HG02981 (cell line): ENCODE measurements at regions not wholly inside any gene's neighbourhood (a gene's known extent, or its start where the extent isn't known, plus 50 kb on each side); places are given as distances from the start of the nearest gene placed in this dataset.
"Not testable (repeated sequence)": the region's sequence is repeated elsewhere in the genome, so short reads cannot be mapped to it uniquely, and the experiment has no call there.

Experiments
- ATAC-seq: cut with Tn5 transposase; IDR thresholded peaks from one replicate; pipeline ENCODE4 v1.9.1; 2021; ENCODE audit warnings: mild to moderate bottlenecking, moderate library complexity; ENCODE audit not compliant: unreplicated experiment

DNA sequence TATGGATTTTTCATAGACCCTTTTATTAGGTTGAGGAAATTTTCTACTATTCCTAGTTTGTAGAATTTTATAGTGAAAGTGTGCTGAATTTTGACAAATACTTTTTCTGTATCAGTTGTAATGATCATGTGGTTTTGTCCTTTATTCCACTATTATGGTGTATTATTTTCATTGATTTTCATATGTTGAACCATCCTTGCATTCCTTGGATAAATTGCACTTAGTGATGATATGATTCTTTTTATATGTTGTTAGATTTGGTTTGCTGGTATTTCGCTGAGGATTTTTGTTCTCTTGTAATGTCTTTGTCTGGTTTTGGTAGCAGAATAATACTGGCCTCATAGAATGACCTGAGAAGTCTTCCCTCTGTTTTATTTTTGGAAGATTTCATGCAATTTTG, 140.6 kb upstream of the CDK6 start:
- no peak for ATAC-seq

DNA sequence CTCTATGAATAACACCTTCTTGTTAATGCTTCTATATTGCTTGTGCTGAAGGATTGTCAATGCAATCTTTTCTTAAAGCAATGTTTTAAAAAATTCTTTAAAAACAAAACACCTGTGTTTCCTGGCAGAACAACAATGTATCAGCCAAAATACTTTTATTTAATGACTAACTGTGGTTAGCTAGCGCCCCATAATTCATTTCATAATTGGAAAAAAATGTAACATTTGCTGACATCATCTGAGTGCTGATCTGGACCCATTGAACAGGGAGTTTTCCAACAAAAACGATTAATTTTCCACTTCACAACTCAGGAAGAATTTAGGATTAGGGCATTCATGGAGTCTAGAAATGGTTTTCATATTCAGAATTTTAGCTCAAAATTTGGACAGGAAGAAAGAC, 137.6 kb upstream of the CDK6 start:
- ATAC-seq: no peak

DNA sequence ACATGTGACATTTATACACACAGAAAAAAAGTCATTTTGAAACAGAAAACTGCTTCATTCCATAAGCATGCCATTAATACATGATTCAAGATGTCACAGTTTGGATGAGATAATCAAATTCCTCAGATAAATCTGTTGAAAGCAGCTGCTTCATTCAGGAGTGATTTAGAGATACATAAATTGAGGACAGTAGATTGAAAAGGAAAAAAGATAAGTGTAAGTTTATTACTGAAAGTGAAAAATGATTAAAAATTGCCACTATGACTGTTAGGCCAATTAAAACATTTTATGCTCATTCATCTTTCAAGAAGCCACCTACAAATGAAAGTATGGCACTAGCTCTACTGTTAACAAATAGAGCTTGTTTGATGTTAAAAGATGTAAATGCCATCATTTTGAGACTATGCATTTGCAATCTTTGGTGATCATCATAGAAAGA, 136.9 kb upstream of the CDK6 start:
- no peak for ATAC-seq

DNA sequence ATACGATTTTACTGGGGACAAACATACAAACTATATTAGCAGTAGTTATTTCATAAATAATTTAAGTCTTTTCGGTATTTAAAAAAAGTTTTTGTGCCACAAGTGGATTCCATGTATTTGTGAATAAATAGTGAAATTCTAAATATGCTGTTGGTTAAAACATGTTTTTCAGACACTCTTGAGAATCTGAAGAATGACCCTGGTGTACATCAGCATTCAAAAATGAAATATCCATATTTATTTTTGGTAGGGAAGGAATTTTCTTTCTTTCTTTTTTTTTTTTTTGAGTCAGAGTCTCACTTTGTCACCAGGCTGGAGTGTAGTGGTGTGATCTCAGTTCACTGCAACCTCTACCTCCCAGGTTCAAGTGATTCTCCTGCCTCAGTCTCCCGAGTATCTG, 136.1 kb upstream of the CDK6 start:
- no peak for ATAC-seq

DNA sequence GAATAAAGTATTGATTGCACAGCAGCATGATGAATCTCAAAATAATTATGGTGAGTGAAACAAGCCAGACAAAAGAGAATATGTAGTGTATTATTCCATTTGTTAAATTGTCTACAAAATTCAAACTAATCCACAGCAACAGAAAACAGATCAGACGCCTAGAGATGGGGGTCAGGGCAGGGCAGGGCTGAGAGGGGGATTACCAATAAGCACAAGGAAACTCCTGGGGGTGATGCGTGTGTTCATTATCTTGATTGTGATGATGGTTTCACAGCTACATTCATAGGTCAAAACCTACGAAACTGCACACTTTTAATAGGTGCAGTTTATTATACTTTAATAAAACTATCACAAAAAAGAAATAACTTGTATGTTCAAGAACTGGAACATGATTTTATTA, 132.7 kb upstream of the CDK6 start:
- ATAC-seq: no peak

DNA sequence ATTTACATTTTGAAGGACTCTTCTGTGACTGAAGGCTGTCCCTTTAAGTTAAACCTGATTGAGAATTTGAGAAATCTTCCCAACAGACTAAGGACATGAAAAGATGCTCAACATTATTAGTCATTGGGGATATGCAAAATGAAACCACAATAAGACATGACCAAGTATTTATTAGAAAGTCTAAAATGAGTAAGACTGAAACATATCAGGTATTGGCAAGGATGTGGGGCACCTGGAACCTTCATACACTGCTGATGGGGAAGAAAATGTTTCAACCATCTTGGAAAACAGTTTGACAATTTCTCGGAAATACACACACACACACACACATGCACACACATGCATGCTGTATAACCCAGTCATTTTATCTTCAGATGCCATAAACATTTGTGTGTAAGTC, 132.1 kb upstream of the CDK6 start:
- peak; percentile 79 for ATAC-seq

DNA sequence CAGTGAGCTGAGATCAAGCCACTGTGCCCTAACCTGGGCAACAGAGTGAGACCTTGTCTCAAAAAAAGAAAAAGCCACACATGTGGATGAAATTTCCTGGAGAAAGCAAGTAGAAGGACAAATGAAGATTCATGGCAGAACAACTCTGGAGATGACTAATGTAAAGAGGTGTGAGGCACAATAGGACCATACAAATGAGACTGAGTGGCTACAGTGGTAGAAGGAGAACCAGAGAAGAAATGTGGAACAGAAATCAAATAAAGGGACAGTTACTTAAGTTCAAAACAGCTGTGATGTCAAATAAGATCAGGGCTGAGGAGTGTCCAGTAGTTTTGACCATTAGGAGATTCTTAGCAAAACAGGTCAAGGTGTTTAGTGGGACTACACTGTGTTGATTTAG, 130.9 kb upstream of the CDK6 start:
- ATAC-seq: no peak

DNA sequence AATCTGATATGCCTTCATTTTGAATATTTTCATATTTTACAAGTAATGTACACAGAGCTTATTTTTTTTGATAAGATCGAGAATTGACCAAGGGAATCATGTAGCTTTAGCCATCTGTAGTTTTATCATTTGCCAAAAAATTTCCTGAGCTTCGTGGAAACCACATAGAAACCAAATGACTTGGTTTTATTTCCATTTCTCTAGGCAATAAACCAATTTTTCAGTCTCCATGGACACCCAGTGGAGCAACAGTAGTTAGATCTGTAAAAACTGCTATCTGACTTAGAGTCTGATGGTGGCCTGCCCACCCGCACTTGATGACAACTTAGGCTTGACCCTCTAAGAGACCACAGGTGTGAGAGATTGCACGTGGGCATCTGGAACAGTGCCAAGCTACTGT, 127.8 kb upstream of the CDK6 start:
- no peak for ATAC-seq

DNA sequence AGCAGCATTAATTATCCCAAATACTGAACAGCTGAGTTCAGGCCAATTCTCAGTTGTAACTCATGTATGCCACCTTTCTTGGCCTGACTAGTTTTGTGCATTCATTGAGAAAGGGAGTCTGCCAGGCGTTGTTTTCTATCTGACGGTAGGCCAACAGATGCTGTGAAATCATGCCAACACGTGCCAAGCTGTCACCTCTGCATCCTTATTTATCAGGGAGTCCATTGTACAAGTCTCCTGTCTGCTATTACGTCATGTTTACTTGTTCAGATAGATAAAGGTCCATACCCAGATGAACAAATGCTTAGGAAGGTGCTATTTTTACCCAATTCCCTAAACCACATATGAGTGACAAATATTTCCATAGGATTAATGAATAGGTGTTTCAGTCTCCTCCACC, 127.2 kb upstream of the CDK6 start:
- no peak for ATAC-seq

DNA sequence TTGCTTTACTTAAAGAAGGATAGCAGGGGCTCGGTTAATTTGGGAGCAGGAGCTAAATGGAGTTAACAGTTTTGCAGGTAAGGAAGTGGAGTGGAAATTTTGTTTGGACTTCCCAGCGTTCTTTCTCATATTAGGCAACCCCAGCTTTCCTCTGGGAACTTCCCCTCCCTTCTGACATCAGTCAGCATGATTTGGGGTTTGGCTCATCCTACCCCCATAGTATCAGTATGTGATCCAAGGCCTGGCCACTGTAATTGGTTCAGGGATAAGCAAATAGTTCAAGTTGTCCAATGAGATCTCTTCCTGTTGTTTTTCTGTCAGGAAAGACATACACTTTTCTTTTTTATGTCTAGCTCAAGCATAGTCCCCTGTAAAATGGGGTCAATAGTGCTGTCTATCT, 125.6 kb upstream of the CDK6 start:
- ATAC-seq: no peak

DNA sequence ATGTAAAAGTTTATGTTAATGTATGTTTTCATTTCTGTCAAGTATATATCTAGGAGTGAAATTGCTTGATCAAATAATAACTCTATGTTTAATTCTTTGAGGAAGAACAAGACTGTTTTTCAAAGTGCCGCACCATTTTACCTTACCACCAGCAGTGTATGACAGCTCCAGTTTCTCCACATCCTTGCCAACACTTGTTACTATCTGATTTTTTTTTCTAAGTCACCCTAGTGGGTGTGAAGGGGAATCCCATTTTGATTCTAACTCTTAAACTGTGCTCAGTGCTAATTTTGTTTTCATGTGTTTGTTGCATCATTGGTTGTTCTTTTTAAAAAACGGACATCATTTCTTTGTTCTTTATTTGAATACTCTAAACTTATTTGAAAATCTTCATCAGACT, 120.2 kb upstream of the CDK6 start:
- ATAC-seq: no peak

DNA sequence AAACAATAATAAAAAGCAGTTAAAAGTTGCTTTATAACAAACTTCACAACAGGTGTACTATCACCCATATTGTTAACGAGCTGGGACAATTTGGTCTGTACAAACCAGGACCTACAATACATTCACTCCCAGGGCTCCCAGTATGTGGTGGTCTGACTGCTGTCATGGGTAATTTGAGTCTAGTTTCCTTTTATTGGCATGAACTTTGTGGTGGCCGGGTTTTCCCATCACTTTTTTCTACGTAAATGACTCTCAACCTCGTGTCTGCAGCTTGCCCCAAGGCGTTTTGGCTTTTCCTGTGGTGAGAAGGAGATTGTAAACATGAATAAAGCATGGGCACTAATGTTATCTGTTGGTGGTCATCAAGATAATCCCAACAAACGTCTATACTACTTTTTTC, 118.7 kb upstream of the CDK6 start:
- ATAC-seq: no peak

DNA sequence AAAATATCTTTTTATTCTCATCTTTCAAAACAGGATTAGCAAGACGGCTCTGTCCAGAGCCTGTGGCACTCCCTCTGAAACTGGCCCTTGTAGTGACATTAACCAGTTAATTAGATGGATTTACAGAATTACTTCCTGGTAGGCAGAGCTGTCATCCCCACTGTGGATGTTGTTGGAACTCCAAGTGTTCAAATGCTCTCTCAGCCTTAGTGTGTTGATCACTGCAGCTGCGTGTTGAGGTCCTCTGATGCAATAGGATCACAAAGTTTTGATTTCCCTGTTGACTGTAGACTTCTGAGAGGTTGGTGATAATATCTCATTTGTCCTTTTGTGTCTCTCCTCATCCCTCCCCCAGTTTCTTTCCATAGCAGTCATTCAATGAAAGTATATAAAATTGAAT, 117.3 kb upstream of the CDK6 start:
- ATAC-seq: no peak

DNA sequence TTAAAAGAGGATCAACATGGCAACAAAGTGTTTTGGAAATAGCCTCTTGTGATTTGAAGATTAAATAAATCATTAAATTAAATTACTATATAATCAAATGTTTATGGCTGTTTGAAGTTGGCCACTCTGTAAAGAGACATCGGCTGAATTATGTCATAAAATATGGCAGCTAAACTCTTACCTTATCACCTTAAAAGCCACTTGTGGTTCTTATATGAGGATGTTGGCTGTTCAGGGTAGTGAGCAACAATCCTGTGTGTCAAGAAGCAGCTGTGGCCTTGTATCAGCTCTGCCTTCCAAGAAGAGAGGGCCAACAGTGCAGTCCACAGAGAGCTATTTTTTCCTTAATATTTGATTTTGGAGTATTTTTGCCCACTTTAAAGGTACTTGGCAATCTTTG, 113.4 kb upstream of the CDK6 start:
- no peak for ATAC-seq

DNA sequence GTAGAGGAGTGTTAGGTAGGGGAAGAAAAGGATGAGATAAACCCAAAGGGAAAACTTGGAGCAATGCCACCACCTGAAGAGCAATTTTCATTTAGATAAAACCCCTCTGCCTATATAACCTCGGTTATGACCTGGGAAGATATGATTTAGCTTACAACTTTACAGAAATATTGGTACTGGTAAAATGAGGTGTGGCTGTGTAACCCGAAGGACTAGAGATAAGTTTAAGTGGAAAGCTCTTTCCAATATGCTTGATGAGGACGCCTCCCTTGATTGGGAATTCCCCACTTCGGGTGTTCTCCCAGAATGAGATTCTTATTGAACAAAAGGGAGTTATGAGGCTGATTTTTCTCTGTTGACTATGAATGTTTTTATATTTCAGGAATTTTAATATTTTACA, 109.5 kb upstream of the CDK6 start:
- no peak for ATAC-seq

DNA sequence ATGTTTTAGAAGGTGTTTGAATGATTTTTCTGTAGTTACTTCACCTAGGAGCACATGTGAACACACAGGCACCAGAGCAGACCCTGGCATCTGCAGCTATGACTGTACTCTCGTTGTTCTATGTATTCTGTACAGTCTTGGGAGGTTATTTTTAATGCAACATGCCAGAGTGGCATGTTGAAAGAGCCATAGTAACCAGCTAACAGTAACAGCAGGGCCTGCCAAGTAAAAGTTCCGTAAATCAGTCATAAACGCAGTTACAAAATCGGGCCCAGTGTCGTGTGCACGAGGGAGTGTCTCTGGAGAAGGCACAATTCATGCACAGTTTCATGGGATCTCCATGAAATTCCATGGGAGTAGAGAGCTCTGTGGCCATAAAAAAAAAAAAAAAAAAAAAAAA, 108.3 kb upstream of the CDK6 start:
- no peak for ATAC-seq

DNA sequence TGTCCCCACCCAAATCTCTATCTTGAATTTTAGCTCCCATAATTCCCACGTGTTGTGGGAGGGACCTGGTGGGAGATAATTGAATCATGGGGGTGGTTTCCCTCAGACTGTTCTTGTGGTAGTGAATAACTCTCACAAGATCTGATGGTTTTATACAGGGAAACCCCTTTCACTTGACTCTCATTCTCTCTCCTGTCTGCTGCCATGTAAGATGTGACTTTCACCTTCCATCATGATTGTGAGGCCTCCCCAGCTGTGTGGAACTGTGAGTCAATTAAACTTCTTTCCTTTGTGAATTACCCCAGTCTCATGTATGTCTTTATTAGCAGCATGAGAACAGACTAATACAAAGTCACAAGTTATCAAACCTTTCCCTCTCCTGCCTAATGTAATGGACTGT, 106.3 kb upstream of the CDK6 start:
- not testable (repeated sequence) for ATAC-seq

DNA sequence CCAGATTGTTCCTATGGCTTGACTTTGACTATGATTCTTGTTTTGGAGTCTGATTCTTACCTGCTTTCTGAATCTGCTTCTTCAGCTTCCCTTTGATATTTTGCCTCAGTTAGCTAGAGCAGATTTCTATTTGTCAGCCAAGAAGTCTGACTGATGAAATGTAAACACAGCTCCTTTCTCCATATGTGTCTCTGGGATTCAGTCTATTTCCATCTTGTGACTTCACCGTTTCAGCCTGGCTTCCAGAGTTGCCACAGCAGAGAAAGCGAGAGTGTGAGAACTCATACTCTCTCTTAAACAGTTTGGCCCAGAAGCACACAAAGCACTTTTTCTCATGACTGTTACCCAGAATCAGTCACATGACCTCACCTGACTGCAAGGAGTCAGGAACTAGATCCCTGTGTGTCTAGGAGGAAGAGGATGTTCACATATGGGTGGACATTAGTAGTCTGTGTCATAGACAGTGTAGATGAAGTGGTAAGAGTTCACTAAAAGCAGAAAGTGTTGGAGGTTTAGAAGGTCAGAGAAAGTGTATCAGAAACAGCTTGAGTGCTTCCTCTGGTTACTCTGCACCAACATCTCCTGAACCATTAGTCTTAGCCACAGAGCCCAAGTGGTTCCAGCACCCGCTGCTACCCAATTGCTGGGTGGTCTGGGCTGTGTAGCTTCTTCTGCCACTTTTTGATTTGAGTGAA, 103.4 kb upstream of the CDK6 start:
- no peak for ATAC-seq

DNA sequence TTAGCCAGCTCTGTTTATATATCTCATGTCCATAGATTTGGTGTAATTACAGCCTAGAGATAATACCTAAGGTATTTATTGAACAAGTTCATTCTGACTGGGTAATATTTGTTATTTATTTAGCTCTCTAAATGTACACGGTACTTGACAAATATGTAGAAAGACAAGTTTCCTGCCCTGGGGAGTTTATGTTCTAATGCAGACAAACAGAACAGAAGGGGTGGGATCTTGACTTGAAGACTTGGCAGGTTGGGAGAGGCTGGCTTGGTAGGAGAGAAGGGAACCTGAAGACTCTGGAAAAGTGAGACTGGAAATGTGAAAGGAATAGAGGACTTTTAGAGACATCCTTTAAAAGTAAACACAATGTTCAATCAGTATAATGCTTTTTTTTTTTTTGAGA, 97.7 kb upstream of the CDK6 start:
- no peak for ATAC-seq

DNA sequence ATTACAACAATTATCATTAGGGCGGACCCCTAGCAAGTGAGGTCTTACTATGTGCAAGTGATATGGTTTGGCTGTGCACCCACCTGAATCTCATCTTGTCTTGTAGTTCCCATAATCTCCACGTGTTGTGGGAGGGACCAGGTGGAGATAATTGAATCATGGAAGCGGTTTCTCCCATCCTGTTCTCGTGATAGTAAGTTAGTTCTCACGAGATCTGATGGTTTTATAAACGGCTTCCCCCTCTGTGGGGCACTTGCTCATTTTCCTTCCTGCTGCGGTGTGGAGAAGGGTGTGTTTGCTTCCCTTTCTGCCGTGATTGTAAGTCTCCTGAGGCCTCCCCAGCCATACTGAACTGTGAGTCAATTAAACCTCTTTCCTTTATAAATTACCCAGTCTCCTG, 96.1 kb upstream of the CDK6 start:
- no peak for ATAC-seq

DNA sequence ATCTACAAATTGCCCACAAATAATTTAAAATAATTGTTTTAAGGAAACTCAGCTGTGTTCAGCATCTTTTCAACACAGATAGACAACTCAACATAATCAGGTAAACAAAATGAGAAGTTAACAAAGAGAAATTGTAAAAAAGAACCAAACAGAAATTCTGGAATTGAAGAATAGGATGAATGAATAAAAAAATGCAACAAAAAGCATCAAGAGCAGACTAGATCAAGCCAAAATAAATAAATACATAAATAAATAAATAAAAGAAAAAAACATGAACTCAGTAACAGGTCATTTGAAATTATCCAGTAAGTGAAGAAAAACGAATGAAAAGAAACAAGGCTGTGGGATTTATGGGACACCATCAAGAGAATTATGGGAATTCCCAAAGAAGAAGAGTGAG, 94.0 kb upstream of the CDK6 start:
- ATAC-seq: no peak

DNA sequence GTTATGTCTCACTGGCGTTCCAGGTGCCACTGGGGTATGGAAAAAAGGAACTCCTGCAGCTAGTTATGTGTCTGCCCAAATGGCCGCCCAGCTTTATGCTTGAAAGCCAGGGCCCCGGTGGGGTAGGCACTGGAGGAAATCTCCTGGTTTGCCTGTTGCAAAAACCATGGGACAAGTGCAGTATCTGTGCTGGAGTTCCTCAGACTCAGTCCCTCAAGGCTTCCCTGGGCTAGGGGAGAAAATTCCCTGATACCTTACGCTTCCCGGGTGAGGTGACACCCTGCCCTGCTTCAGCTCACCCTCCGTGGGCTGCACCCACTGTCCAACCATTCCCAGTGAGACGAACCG, 90.3 kb upstream of the CDK6 start:
- ATAC-seq: no peak

DNA sequence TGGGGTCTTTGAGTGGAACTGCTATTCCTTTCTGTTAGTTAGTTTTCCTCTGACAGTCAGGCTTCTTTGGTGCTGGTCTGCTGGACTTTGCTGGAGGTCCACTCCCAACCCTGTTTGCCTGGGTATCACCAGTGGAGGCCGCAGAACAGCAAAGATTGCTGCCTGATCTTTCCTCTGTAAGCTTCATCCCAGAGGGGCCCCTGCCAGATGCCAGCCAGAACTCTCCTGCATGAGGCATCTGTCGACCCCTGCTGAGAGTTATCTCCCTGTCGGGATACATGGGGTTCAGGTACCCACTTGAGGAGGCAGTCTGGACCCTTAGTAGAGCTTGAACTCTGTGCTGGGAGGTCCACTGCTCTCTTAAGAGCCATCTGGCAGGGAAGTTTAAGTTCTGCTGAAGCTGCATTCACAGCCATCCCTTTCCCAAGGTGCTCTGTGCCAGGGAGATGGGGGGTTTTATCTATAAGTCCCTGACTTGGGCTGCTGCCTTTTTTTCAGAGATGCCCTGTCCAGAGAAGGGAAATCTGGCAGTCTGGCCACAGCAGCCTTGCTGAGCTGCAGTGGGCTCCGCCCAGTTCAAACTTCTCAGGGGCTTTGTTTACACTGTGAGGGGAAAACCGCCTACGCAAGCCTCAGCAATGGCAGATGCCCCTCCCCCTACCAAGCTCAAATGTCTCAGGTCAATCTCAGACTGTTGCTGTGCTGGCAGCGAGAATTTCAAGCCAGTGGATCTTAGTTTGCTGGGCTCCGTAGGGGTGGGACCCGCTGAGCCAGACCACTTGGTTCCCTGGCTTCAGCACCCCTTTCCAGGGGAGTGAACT, 89.7 kb upstream of the CDK6 start:
- no peak for ATAC-seq
